Stimulated activated CD4-positive, alpha-beta T cell treated with anti-CD3 and anti-CD28 coated beads, Interleukin-2, amount 100 ng/mL, for 4 hours (primary cell): ENCODE measurements at regions not wholly inside any gene's neighbourhood (a gene's known extent, or its start where the extent isn't known, plus 50 kb on each side); places are given as distances from the start of the nearest gene placed in this dataset.

Experiments used
- DNase-seq: peaks from one replicate; pipeline ENCODE4 v3.0.0-alpha.2; 2020; ENCODE audit warnings: low read depth

DNA sequence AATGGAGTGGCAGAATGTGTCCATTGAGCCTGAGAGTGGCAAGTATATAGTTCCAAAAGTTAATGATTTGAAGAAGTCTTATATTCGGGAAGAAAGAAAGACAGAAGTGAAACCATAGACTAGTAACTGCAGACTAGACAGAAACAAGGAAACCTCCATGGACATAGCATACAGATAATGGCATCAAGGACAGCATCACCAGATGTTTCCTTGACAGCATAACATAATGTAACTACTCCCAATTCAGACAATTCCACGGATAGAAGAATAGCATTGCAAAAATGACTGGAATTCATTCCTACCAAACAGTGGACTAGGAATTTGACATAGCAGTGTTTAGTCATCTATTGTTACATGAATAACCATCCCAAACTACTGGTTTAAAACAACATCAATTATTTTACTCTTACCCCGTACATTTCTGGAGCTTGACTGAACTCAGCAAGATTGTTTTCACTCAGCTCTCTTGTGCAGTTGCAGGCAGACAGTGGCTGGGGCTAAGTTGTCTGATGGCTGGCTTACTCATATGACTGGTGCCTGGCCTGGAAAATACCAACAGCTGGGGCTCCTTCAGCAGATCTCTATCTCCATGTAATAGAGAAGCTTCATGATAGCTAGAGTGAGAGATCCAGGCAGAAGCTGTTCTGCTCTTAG, 109.7 kb upstream of the GADL1 start:
- DNase-seq, result no peak

DNA sequence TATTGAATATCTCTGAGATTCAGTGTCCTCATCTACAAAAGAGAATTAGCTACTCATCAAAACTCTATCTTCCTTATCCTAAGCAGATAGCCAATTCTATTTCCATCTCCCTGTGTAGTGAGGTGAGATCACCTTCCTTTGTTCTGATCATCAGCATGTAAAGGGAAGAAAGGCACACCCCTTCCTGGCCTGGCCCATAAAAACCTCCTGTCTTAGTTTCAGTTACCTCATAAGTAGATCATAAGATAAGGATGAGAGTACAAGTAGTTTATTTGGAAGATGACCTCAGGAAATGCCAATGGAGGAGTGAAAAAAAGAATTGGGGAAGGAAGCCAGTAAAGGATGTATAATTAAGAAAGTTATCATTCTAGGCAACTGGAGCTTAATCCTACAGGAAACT, 114.5 kb upstream of the GADL1 start:
- DNase-seq, result no peak

DNA sequence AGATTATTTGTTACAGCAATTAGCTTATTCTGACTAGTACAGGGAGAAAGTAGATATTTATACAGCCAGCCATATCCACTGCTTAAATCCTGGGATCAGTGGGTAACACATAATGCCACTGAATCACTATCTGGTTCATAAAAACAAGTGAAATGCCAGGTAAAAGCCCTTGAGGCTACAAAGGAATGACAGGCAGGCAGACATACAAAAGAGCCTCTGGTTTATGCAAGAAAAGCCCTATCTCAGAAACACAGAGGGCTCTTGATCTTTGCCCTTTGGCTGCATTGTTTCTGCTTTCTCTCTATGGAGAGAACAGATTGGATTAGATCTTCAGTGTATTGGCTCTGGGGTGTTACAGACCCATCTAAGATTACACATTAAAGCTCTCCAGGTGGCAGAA, 115.4 kb upstream of the GADL1 start:
- no peak for DNase-seq

DNA sequence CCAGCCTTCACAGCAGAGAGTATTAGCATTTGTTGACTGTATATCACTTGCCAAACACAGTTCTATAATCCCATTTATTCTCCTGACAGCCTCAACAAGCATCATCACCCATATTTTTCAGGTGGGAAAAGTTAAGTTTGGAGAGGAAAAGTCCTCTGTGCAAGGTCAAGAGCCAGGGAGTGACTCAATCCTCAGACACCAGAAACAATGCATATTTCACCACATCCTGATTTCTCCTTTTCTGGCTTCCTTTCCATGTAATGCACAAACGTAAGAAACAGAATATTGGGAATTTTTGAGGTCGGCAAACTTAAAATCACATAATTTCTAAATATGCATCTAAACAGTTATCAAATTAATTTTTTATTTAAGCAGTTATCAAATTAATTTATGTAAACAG, 116.0 kb upstream of the GADL1 start:
- DNase-seq, result no peak

DNA sequence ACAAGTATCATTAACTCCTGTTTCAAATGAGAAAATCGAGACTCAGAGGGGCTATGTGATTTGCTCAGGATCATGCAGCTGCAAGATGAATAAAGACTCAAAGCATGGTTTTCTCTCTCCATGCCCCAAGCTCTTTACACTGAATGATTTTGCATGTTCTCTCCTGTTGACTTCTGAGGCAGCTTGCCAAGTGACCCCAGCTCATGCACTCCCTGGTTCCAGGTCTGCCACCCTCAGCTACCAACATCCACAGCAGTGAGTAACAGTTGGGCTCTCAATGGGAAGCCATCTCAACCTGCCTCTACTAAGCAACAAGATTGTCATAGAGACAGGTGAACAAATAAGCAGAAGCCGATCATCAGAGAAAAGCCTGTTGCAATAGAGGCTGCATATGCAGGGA, 116.9 kb upstream of the GADL1 start:
- no peak for DNase-seq

DNA sequence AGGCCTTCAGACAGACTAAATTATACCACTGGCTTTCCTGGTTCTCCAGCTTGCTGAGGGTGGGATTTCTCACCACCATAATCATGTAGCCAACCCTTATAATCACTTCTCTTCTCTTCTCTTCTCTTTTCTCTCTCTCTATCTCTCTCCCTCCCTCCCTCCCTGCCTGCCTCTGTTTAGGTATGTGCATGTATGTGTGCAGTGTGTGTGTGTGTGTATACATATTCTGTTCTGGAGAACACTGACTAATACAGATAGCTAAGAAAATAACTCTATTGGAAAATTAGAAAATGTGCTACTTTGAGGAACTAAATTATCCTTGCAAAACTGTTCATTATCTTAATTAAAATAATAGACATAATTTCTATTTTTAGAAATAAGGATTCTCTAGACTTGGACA, 118.6 kb upstream of the GADL1 start:
- DNase-seq, result no peak

DNA sequence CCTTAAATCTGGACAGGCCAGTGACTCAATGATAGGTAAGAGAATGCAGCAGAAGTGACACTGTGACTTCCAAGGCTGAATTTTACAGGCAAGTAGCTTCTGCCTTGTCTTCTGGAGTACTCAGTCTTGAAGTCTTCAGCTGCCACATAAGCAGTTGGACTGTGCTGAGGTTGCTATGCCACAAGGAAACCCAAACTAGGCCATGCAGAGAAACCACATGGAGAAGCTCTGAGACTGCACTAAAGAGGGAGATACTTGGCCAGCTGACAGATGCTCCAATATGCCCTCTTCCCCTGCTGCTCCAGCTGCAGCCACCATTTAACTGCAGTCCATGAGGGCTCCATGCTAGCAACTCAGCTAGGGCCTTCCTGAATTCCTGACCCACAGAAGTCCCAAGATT, 119.4 kb upstream of the GADL1 start:
- DNase-seq, result no peak

DNA sequence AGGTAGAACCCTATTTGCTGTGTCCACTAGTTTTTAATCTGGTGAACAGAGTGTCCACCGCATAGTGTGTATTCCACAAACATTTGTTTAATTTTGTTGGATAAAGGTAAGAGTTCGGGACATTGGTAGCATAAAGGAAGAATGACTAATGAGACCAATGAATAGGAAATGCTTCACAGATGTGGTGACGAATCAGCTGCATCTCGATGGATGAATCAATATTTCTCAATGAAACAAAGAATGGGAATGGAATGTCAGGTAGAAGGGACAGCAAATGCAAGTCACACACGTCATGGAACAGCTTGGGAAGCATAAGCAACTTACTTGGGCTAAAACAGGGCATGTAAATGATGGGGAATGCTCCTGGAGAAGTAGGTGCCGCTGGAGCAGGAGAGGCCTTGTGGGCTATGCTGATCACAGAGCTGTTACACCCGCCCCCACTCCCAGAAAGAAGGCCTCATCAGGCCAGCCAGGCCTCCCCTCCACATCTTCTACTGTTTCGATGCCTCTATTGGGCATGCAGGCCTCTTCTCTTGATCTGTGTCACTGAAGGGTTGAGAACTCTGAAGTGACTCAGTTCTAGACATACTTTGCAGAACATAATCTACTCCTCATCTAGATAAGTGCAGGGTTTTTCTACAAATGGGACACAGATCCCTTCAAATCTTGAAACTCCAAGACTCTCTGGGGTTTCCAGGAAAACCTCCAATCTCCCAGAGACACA, 120.0 kb upstream of the GADL1 start:
- no peak for DNase-seq

DNA sequence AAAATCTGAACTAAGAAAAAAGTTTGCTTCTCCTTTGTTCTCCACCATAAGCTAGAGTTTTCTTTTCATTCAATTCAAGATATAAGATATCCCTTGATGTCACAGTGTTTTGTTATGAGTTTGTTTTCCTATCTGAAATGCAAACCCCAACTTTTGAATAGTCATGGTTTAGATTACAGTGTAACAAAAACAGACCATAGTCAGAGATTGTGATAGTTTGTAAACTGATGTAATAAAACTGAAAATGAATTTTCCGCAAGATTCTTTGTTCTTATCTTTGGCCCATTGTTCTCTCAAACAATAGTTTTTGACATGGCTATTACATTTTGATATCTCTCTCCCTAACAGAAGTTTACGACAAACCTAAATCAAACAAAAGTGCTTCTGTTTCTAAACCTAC, 121.7 kb upstream of the GADL1 start:
- DNase-seq, result no peak

DNA sequence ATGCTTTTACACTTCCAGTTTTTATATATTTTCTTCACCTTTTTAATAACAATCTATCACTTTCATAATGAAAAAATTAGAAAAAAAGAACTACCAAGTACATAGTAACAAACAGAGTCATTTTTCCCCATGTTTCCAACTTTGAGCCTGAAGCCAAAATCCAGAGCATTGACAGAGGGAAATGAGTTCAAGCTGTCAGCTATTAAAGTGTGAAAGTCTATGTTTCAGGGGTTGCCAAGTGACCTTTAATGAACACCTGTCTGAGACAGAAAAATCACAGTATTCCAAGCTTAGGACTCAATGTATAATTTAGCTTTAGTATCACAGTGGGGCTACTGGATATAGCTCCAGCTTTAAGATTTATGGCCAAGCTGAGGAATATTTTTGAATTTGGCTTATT, 128.3 kb upstream of the GADL1 start:
- no peak for DNase-seq

DNA sequence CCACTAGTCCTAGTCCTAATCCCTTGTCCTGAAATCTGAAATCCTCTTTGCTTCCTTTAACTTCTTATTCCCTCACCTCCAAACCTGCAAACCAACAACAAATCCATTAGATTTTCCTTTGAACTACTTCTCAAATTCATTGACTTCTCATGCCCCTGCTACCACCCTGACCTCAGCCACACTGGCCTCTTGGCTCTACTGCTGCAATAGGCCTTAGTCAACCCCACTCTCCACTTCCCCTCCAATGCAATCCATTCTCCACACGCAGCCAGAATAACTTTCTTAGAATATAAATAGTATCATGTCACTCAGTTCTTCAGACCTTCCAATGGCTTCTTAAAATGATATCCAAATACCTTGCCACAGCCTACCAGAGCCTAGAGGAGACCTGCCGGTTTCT, 131.1 kb upstream of the GADL1 start:
- no peak for DNase-seq

DNA sequence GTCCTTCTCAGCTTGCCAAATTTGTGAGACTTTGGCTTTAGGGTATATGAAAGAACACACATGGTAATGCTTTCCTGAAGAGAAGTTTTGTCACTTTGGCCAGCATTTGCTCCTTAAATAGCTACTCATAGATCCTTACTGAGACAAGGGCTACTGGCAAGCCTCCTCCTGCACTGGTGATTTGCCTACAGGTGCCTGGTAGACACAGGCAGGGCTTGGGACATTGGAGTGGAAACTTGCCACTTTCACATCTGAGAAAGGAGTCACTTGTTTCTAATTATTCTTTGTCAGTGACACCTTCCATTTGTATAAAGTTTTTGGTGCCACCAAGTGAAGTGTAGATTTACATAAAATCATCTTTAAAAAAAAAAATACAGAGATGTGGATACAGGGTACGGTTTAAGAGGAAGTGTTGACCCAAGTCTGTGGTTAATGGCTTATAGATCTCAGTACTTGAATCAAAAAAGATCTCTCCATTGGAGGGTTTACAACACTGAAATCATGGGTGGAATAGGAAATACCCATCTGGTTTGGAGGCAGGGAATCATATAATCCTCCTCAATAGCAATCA, 132.8 kb upstream of the GADL1 start:
- DNase-seq, result no peak

DNA sequence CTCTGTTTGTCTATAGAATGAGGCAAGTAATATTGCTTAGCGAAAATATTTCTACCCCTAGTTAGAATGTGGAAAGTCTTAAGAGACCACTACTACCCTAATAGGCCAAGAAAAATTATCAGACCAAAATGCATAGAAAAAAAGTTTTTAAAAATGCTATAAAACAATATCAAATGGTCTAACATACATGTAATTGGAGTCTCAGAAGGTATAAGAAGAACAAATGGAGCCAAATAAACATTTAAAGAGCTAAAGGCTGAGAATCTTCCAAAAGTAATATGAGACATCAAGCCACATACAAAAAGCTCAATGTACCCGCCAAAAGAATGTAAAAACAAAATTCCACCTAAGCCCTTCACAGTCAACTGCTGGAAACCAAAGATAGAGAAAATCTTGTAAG, 133.5 kb upstream of the GADL1 start:
- DNase-seq, result no peak

DNA sequence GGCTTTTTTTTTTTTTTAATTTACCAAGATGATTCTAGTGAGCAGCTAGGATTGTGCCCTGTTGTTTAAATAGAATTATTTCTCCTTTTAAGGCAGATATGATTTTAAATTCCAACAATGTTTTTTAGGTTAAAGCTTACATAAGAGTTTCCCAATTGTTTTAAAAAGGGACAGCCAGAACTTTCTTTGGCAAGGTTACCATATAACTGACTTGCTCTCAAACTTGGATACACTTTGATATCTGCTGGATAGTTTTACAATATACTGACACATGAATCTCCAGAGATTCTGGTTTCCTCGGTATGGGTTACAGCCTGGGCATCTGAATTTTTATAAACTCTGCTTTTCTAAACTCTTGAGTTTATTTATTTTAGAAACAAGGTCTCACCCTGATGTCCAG, 134.3 kb upstream of the GADL1 start:
- no peak for DNase-seq

DNA sequence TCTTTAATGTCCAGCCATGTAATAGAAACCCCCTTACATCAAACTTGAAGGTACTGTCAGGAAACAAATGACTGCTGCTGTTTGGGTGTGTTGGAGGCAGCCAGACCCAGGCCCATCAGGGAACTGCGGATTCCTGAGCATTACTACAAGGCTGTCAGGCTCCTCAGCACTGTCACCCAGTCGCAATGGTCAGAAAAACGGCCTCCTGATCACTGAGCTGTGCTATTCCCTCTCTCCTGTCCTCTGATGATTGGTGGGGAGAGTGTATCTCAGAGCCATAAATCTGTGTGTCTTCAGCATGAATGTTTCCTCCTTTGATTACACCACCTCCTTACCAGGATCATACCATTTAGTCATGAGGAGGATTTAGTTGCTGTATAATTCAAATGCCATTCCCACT, 135.2 kb upstream of the GADL1 start:
- no peak for DNase-seq

DNA sequence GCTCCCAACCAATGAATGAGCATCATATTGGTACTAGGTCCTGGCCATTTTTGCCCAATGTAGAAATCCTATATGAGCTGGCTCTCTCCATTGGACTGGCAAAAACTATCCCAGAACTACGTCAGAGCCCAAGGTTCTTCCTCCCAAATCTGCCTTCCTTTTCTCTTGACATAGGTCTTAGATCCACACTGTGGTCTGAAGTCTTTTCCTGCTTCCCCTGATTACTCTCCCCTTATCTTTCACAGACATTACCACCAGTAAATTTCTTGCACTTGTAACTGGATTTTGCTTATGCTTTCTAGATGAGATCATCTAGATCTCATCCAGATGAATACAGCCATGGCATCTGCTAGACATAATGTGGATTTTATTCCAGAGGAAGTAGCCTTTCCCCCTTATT, 141.2 kb upstream of the GADL1 start:
- no peak for DNase-seq

DNA sequence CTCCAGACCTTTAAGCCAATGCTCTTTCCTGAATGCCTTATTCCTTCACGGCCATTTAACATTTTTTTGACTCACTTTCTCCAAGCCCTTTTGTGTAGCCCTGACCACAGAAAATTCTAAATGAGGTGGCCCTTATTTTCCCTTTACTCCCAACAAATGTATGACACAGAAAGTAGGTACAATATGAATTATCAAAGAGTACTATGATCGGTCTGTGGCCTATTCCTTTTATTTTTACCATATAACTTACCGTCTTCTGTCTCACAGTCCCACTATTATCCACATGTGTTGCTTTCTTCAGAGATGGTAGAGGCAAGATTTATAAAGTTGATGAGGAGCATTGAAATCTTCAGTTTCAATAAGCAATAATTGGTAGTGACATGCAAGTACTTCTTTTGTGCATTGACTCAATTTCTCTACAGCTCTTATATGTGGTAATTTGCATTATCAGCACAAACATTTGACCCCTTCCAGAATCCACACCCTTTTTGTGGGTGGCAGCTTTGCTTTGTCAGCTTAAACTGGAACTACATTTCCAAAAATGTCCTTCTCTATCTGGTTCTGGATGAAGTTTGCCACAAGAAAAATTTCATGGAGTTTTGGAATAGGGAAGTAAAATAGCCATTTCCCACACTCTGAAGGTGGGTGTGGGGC, 143.8 kb upstream of the GADL1 start:
- DNase-seq, result no peak

DNA sequence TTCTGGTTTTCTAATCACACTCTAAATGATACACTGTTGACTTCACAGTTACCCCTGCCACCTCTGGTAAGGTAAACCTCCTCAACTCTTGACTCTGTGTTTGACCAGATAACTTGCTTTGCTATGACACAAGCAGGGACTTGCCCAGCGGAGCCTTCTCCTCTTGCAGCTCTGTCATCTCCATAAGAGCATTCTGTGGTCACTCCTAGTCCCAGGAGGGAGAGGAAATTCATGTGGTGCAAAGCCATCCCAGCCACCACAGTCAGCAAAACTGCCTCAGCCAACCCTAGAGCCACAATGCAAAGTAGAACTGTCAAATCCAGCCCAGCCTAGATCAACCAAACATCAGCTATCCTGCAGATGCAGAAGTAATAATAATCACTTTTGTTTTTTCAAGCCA, 144.7 kb upstream of the GADL1 start:
- no peak for DNase-seq

DNA sequence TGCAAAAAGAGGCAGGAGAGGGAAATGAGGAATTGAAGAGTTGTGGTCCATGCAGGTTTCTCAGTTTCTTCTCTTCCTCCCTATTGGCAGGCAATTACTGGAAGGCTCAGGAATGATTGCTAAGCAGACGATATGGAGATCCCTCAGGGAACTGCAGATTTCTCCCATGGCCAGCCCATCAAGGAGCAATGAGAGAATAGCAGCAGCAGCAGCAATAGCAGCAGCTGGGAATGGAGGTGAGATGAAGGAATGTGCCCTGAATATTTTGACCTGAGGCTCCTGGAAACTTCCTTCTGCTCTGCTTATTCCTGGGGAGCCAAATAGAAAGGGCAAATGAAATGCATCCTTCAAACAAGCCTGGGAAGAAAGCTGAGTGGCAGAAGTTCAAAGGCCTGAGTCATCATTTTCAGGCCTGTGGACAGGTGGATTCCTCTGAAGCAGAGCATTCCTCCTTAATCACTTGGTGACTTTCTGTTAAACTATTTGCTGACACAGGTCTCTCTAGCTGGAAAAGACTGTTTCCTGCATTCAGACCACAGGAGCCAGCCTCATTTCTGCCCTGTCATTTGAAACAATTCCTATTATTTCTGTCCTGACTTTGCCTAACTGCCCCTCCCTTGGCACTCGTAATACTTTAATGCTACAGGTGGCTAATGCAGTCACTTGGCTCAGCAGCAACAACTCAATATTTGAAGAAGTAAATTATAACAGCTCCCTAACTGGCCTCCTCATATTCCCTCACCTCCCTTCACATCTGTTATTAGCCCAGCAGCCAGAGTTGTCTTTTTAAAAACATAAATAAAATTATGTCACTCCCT, 146.9 kb upstream of the GADL1 start:
- no peak for DNase-seq

DNA sequence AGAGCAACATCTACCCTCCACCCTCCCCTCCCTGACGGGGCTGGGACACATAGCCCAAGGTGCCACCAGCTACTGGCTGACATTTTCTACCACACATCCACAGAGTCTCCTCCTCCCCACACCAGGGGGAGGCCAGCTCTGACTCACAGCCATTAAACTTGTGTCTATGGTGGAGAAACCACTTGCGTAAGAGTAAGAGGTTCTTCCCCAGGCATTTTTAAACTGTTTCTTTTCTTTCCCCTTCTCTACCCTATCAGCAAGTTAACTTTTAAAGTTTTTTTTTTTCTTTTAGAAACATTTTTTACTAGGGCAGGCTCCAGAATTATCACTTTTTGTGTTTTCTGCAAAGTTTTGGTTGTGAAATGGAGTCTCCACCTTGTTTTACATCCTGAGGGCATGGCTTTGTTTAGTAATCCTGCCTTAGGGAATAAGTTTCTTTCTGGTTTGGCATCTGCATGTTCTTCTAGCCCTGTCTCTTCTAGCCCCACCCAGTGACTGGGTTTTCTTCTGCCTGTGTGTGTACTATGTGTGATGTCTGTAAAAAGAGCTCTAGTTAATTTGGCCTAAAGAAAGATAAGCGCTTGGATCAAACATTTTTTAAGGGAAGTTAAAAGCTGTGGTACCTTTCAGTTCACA, 148.8 kb upstream of the GADL1 start:
- no peak for DNase-seq

DNA sequence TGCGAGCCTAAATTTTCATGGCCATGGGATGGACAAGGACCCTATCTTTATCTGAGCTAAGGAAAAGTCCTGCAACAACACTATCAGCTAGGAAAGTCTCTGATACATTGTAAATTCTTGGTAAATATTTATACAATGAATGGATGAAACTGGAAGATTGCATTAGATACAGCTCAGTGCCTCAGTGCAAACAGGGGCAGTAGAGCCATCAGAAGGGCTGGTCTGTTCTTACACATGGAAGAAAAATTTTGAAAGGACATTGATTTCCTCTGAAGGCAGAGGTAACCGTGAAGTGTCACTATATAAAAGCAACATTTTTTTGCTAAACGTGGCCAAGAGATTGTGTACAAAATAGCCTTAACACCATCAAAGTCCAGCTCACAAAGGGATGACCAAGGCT, 153.2 kb upstream of the GADL1 start:
- DNase-seq, result no peak

DNA sequence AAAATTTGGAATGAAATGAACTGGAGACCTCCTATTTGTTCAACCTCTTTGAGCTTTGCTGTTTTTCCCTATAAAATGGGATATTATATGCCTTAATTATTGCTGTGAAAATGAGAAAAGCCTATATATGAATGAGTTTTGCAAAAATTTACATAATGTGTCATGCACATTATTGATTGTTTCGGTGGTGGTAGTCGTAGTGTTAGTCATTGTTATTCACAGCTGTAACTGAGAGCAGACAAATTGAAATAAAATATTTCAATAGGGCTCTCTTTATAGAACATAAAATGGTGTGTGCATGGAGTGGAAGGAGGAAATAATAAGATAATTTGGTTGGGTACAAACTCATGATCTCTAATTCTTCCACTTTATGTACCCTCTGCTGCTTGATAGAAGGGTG, 153.7 kb upstream of the GADL1 start:
- DNase-seq, result no peak
